BE2C (cell line): ENCODE measurements at regions not wholly inside any gene's neighbourhood (a gene's known extent, or its start where the extent isn't known, plus 50 kb on each side); places are given as distances from the start of the nearest gene placed in this dataset.

ENCODE experiments used
- DNase-seq: peaks from one replicate; pipeline ENCODE4 v3.0.0-alpha.2; 2020
- H3K27me3 ChIP-seq: fragments of 250-450 bp; sonication (Bioruptor Pico); 2 replicates; pipeline ENCODE4 v1.5.1; 2020; ENCODE audit warnings: mild to moderate bottlenecking
- H3K36me3 ChIP-seq: fragments of 250-450 bp; sonication (Bioruptor Pico); 2 replicates; pipeline ENCODE4 v1.5.1; 2020; ENCODE audit warnings: mild to moderate bottlenecking
- H3K4me1 ChIP-seq: fragments of 250-450 bp; sonication (Bioruptor Pico); 2 replicates; pipeline ENCODE4 v1.5.1; 2020
- H3K4me3 ChIP-seq: 2 replicates; pipeline ENCODE4 v1.5.1; 2011; ENCODE audit warnings: low read depth, low read length
- H3K9me3 ChIP-seq: fragments of 250-450 bp; sonication (Bioruptor Pico); 2 replicates; pipeline ENCODE4 v1.5.1; 2020
- TF ChIP-seq, protein P1 (sequence below): IDR thresholded peaks from 2 replicates; pipeline ENCODE4 v1.5.1; 2012; ENCODE audit warnings: mild to moderate bottlenecking, low read depth, low read length

DNA sequence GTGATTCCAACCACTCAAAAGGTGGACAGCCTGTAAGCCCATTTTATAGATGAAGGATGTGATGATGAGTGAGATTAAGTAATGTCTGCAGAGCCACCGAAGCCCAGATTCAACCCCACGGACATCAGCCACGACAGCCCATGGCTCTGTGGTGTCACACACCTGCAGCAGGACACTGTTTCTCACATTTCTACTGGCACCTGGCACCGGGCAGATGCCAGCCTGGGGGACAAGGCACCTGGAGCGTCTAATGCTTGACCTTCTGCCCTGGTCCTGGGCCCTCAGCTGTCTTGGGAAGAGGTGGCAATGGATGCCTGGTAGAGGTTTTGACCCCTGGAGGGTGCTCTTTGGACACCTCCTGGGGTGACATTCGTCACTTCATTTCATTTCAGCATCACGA is 176.3 kb downstream of the ANAPC1 start:
- H3K4me1 ChIP-seq, result no peaks in the 10 kb centered on the region
- TF ChIP-seq, protein P1, sequence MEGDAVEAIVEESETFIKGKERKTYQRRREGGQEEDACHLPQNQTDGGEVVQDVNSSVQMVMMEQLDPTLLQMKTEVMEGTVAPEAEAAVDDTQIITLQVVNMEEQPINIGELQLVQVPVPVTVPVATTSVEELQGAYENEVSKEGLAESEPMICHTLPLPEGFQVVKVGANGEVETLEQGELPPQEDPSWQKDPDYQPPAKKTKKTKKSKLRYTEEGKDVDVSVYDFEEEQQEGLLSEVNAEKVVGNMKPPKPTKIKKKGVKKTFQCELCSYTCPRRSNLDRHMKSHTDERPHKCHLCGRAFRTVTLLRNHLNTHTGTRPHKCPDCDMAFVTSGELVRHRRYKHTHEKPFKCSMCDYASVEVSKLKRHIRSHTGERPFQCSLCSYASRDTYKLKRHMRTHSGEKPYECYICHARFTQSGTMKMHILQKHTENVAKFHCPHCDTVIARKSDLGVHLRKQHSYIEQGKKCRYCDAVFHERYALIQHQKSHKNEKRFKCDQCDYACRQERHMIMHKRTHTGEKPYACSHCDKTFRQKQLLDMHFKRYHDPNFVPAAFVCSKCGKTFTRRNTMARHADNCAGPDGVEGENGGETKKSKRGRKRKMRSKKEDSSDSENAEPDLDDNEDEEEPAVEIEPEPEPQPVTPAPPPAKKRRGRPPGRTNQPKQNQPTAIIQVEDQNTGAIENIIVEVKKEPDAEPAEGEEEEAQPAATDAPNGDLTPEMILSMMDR, result no peak
- no peak overlapping the region for H3K4me3 ChIP-seq
- H3K36me3 ChIP-seq, result no peaks in the 10 kb centered on the region
- no peaks in the 10 kb centered on the region for H3K9me3 ChIP-seq
- no peaks in the 10 kb centered on the region for H3K27me3 ChIP-seq
- DNase-seq, result no peak

DNA sequence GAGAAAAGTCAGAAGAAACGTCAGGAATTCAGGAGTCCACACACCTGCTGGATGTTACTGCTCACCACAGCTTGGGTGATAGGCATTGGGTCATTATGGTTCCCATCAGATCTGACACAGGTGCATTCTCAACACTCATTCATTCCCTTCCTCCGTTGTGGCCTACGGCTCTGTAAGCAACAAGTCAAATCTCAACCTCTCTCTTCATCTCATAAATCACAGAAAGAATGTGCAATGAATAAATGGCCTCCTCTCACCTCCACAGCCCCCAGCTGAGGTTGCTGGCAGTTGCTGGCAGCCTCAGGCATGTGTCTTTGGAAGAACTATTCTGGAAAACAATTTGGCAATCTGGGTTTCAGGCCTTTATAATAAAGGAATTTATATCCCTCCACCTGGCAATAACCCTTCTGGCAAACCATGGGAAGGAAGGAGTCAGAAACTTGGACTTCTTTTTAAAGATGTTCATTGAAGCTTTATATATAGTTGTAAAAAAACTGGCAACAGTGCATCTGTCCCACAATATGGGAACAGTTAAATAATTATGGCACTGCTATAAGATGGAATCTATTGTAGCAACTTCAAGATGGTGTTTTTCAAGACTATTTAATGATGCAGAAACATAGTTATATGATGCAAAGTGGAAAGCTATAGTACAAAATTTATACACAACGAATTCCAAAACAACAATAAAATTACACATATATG is 175.4 kb downstream of the ANAPC1 start:
- no peak for DNase-seq
- H3K9me3 ChIP-seq, result no peaks in the 10 kb centered on the region
- no peaks in the 10 kb centered on the region for H3K27me3 ChIP-seq
- H3K4me1 ChIP-seq, result no peaks in the 10 kb centered on the region
- no peaks in the 10 kb centered on the region for H3K36me3 ChIP-seq
- H3K4me3 ChIP-seq, result no peak overlapping the region
- TF ChIP-seq, protein P1, result no peak

DNA sequence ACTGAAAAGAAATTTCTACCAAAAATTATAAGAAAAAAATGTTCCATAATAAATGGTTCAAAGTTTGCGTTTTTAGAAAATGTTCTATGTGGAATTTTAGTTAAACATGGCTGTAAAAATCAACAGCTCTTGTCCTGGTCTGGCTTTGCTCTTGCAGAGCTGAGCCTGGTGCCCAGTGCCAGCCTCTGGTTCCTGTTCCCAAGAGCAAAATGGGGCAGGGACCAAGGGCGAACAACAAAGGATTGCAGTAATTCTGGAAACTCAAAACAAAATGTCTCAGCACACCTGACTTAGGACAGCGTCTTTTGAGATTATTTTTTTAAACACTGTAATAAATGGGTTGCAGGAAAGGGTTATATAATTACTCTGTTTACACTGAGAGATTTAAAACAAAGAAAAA is 174.7 kb downstream of the ANAPC1 start:
- no peak for DNase-seq
- TF ChIP-seq, protein P1, result no peak
- Histone ChIP-seq H3K4me3 (no peak overlapping the region), H3K9me3 (no peaks in the 10 kb centered on the region), H3K36me3 (no peaks in the 10 kb centered on the region), H3K27me3 (no peaks in the 10 kb centered on the region), H3K4me1 (no peaks in the 10 kb centered on the region)

DNA sequence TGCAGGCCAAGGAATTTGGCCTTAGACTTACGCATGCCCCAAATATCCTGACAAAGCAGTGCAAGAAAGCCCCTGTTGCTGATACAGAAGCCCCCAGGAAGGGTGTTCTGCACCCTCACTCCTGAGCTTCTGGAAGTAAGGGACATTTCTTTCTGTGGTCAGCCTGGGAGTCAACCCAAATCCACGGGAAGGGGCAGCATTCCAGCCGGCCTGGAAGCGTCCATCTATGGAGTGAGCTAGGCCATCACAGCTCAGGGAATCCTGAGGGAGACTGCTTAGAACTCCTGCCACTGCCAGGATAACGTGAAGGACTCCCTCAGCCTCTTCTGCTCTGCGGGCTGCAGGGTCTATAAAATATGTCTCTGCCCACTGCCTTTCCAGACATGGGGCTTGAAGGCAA is 173.9 kb downstream of the ANAPC1 start:
- DNase-seq, result no peak

DNA sequence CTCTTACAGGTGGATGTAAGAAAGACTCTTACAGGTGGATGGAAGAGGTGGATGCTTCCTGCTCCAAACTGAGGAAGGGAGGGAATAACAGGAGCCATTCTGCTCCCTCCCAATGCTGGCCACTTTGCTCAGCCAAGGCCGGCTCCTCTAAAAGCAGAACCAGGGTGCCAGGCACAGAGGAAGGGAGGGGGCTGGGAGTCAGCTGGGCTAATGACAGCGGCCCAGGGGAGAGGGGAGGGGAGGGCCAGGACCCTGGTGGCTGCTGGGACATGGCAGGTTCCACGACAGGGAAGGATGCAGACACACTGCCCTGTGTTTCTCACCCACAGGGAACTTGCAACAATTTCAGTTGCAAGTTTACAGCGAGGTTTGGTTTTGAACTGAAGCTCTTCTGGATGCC is 173.4 kb downstream of the ANAPC1 start:
- no peaks in the 10 kb centered on the region for H3K36me3 ChIP-seq
- no peaks in the 10 kb centered on the region for H3K4me1 ChIP-seq
- TF ChIP-seq, protein P1, result no peak
- H3K27me3 ChIP-seq, result no peaks in the 10 kb centered on the region
- no peak for DNase-seq
- no peak overlapping the region for H3K4me3 ChIP-seq
- H3K9me3 ChIP-seq, result no peaks in the 10 kb centered on the region

More for the DNA sequence above, 173.9 kb downstream of the ANAPC1 start:
- no peaks in the 10 kb centered on the region for H3K27me3 ChIP-seq
- H3K36me3 ChIP-seq, result no peaks in the 10 kb centered on the region
- TF ChIP-seq, protein P1, result no peak
- H3K4me1 ChIP-seq, result no peaks in the 10 kb centered on the region
- H3K4me3 ChIP-seq, result no peak overlapping the region
- no peaks in the 10 kb centered on the region for H3K9me3 ChIP-seq

DNA sequence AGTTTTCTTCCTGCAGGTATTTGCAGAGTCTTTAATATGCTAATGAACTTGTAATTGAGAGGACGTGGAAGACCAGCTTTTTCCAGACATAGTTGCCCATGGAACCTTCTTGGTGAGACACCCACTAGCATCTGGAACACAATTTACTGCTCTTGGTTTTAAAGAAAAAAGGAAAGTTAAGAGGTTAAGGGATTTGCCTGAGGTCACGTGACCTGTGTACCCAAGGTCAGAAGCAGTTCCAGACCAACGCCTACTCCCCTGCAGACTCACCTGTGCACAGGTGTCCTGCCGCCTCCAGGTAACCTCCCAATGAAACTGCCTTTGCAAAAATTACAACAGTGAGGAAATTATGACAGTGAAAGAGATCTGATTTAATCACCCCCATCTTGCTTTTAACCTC is 172.7 kb downstream of the ANAPC1 start:
- DNase-seq, result no peak
- no peaks in the 10 kb centered on the region for H3K9me3 ChIP-seq
- no peaks in the 10 kb centered on the region for H3K36me3 ChIP-seq
- no peaks in the 10 kb centered on the region for H3K27me3 ChIP-seq
- H3K4me3 ChIP-seq, result no peak overlapping the region
- H3K4me1 ChIP-seq, result no peaks in the 10 kb centered on the region
- TF ChIP-seq, protein P1, result no peak
